ENCODE measurements at regions not wholly inside any gene's neighbourhood (a gene's known extent, or its start where the extent isn't known, plus 50 kb on each side); places are given as distances from the start of the nearest gene placed in this dataset.

DNA sequence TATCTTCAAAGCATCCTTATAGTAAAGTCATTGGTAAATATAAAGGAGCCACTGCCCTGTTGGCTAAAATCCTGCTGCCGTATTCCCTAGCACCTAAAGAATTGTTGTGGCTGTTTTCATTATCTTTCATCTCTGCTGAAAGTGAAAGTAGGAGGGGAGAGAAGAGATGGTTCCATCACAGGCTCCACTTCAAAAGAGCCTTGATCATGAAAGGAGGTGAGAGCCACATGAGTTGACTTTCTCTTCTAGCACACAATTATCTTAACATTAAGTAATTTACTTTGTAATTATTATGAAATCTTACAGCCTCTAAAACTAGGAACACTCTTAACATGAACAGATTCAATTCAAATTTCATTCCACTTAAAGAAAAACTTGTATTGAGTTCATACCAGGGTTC, 1050.9 kb upstream of the LRRTM1 start:
- no peak for TF ChIP-seq HDAC2 (IDR thresholded peaks at IDR 0.05)
- TF ChIP-seq, protein P1, sequence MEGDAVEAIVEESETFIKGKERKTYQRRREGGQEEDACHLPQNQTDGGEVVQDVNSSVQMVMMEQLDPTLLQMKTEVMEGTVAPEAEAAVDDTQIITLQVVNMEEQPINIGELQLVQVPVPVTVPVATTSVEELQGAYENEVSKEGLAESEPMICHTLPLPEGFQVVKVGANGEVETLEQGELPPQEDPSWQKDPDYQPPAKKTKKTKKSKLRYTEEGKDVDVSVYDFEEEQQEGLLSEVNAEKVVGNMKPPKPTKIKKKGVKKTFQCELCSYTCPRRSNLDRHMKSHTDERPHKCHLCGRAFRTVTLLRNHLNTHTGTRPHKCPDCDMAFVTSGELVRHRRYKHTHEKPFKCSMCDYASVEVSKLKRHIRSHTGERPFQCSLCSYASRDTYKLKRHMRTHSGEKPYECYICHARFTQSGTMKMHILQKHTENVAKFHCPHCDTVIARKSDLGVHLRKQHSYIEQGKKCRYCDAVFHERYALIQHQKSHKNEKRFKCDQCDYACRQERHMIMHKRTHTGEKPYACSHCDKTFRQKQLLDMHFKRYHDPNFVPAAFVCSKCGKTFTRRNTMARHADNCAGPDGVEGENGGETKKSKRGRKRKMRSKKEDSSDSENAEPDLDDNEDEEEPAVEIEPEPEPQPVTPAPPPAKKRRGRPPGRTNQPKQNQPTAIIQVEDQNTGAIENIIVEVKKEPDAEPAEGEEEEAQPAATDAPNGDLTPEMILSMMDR (IDR thresholded peaks at IDR 0.05 in 2 of 3, conservative IDR thresholded peaks at IDR 0.05 in 1 of 3; ENCODE audit: control insufficient read depth in 2 of 3, extremely low read depth in 1 of 3, insufficient read depth in 1 of 3, low read depth in 3 of 3, low read length in 3 of 3), result no peak
- TF ChIP-seq, protein P2, sequence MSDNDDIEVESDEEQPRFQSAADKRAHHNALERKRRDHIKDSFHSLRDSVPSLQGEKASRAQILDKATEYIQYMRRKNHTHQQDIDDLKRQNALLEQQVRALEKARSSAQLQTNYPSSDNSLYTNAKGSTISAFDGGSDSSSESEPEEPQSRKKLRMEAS (IDR thresholded peaks at IDR 0.05; ENCODE audit: low read depth, low read length), result no peak
- TF ChIP-seq, protein P3, sequence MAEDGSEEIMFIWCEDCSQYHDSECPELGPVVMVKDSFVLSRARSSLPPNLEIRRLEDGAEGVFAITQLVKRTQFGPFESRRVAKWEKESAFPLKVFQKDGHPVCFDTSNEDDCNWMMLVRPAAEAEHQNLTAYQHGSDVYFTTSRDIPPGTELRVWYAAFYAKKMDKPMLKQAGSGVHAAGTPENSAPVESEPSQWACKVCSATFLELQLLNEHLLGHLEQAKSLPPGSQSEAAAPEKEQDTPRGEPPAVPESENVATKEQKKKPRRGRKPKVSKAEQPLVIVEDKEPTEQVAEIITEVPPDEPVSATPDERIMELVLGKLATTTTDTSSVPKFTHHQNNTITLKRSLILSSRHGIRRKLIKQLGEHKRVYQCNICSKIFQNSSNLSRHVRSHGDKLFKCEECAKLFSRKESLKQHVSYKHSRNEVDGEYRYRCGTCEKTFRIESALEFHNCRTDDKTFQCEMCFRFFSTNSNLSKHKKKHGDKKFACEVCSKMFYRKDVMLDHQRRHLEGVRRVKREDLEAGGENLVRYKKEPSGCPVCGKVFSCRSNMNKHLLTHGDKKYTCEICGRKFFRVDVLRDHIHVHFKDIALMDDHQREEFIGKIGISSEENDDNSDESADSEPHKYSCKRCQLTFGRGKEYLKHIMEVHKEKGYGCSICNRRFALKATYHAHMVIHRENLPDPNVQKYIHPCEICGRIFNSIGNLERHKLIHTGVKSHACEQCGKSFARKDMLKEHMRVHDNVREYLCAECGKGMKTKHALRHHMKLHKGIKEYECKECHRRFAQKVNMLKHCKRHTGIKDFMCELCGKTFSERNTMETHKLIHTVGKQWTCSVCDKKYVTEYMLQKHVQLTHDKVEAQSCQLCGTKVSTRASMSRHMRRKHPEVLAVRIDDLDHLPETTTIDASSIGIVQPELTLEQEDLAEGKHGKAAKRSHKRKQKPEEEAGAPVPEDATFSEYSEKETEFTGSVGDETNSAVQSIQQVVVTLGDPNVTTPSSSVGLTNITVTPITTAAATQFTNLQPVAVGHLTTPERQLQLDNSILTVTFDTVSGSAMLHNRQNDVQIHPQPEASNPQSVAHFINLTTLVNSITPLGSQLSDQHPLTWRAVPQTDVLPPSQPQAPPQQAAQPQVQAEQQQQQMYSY (CRISPR knock-in tag; IDR thresholded peaks at IDR 0.05), result no peak
